GM12875 (cell line): ENCODE measurements at regions not wholly inside any gene's neighbourhood (a gene's known extent, or its start where the extent isn't known, plus 50 kb on each side); places are given as distances from the start of the nearest gene placed in this dataset.

ENCODE experiments used
- H3K4me3 ChIP-seq: one replicate; pipeline ENCODE4 v1.5.1; 2011; ENCODE audit warnings: low read depth, low read length, control low read depth
- CTCF ChIP-seq: IDR thresholded peaks from 2 replicates; pipeline ENCODE4 v1.5.1; 2011; ENCODE audit warnings: low read depth, mild to moderate bottlenecking, control low read depth, inconsistent platforms, low read length, moderate library complexity, borderline replicate concordance; ENCODE audit not compliant: insufficient read depth

- H3K4me3 ChIP-seq, result no peak overlapping the region
- no peak for TF ChIP-seq CTCF
Measured at GRCh38 chr12:90122681-90123080, 414.0 kb upstream of the ATP2B1 start.

GRCh38 chr12:90120627-90121026 is 412.0 kb upstream of the ATP2B1 start:
- no peak for TF ChIP-seq CTCF
- no peak overlapping the region for H3K4me3 ChIP-seq

- no peak for TF ChIP-seq CTCF
- no peak overlapping the region for H3K4me3 ChIP-seq
Measured at GRCh38 chr12:90112666-90113065, 404.0 kb upstream of the ATP2B1 start.

DNA sequence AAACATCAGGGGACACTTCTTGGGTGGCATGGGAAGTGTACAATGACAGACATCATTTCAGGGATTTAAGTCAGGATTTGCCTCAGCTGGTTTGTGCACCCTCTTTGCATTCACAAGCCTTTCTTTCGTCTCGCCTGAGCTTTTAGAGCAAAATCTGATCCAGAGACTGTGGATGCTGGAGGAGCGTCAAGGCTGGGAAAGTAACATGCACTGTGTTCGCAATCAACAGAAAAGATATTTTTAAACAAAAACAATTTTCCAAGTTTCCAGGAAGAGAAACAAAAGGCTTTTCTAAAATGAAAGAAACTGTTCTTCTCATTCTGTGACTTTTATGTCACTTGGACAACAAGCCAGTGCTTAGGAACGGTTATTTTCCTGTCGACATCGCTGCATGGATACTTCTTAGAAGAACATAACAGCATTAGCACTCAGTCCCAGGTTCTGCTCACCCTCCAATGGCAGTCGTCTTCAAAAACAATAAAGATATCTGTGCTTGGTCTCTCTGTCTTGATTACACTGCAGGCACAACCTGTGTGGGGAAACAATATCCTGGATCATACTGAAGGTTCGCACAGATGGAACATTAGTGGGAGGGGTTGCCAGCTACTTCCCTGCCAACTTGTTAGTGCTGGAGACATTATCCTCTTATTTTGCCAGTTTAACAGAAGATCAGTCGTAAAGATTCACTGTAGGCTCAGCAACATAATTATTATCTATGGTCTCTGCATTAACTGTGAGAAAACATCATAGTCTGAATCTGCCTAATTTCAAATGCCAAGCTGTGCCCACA is 403.3 kb upstream of the ATP2B1 start:
- TF ChIP-seq CTCF, result no peak

GRCh38 chr12:90106568-90106967 is 397.9 kb upstream of the ATP2B1 start:
- TF ChIP-seq CTCF, result no peak
- H3K4me3 ChIP-seq, result no peak overlapping the region

More for the DNA sequence above, 403.3 kb upstream of the ATP2B1 start:
- H3K4me3 ChIP-seq, result no peak overlapping the region

DNA sequence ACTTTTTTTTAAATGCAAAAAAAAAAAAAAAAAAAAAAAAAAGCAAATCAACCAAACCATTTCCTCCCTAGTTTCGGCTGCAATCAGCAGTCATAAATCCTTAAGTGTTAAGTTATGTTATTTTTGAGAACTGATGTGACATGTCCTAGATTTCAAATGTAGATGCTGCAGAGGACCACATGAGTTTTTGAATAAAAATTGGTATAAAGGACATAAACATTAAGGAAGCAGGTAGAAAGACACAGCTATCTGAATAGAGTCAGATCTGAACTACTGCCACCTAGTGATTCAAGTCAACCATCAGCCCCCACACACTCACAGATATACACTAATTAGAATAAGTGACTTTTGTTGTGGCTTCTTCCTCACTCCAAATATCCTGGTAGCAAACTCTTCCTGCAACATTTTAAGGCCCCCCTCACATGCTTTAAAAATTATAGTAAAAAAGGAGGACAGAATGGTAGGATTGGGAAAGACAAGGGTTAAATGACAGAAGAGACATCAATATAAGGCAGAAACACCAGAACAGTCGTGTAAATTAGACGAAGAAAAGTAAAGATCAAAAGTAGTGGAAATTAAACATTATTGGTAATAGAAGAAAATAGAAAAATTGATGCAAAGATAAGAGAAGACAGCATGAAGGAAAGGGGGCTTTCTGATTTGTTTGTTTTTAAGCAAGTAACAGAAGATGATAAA is 394.5 kb upstream of the ATP2B1 start:
- TF ChIP-seq CTCF, result peak; percentile 60
- no peak overlapping the region for H3K4me3 ChIP-seq

DNA sequence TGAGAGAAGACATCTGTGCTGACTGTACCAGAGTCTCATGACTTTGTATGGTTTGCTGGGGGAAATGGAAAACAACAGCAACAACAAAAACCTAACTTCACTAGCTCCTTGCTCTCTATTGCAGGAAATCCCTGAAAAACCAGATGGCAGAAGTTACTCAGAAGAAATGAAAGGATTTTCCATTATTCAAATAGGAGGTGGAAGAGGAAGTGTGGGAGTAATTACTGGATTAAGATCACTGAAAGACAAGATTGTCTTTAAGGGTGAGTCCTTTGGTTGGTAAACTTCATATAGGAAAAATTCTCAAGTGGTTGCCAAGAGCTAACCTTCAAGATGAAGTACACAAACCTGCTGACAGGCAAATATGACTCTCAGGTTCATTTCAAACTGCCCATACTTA is 391.9 kb upstream of the ATP2B1 start:
- no peak for TF ChIP-seq CTCF
- no peak overlapping the region for H3K4me3 ChIP-seq
